SKM-1 treated with dmso at 0.1 percent for 144 hours (cell line): ENCODE measurements at regions not wholly inside any gene's neighbourhood (a gene's known extent, or its start where the extent isn't known, plus 50 kb on each side); places are given as distances from the start of the nearest gene placed in this dataset.

Experiments
- DNase-seq: peaks from one replicate; lab custom pipeline; 2025; ENCODE audit not compliant: unreplicated experiment; lab: John Stamatoyannopoulos, UW

- DNase-seq: no peak
These were observed 53.2 kb downstream of the DNAAF9 start for GRCh38 chr20:3354247-3354646.

GRCh38 chr20:3353646-3354045 lies 53.8 kb downstream of the DNAAF9 start:
- DNase-seq: no peak

- no peak for DNase-seq
These were observed 55.3 kb downstream of the DNAAF9 start for GRCh38 chr20:3352202-3352601.

GRCh38 chr20:3350422-3350821 lies 57.0 kb downstream of the DNAAF9 start:
- no peak for DNase-seq

- DNase-seq: no peak
These were observed 57.7 kb downstream of the DNAAF9 start for GRCh38 chr20:3349786-3350185.

- DNase-seq: no peak
These were observed 64.7 kb downstream of the DNAAF9 start for GRCh38 chr20:3342766-3343165.

GRCh38 chr20:3340443-3340842 lies 67.0 kb downstream of the DNAAF9 start:
- no peak for DNase-seq

DNA sequence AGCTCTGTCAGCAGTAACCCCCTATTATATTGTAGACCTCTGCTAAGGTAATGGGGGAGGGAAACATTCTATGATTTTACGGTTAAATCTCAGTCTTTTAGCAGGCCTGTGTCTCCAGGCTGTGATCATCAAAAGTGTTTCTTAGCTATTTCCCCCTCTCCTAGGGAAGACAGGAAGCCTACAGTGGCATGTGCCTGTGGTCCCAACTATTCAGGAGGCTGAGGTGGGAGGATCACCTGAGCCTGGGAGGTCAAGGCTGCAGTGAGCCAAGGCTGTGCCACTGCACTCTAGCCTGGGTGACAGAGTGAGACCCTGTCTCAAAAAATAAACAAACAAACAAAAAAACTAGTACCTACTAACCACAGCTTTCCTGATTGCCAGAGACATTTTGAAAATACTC lies 67.9 kb downstream of the DNAAF9 start:
- DNase-seq: no peak

GRCh38 chr20:3339076-3339475 lies 68.4 kb downstream of the DNAAF9 start:
- DNase-seq: no peak

DNA sequence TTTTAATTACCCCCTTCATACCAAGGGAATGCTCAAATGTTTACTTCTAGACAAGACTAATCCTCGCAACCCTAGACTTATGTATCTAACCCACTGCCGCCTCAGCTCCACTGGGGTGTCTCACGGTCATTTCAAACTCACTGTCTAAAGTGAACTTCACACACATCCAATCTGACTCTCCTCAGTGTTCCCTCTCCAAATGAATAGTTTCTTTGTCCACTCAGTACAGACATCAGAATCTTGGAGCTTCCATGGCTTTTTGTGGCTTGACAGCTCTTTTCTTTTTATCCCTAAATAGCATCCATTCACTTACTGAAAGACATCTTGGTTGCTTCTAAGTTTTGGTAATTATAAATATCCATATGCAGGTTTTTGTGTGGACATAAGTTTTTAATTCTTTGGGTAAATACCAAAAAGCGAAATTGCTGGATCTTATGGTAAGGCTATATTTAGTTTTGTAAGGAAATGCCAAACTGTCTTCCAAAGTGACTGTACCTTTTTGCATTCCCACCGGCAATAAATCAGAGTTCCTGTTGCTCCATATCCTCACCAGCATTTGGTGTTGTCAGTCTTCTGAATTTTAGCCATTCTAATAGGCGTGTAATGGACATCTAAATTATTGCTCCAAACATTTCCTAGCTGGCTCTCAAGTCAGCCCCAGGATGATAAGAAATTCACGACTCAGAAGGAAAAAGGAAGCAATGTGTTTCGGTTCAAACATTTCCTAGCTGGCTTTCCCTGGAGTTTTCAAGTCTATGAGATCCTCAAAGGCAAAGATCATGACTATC lies 73.1 kb downstream of the DNAAF9 start:
- no peak for DNase-seq

DNA sequence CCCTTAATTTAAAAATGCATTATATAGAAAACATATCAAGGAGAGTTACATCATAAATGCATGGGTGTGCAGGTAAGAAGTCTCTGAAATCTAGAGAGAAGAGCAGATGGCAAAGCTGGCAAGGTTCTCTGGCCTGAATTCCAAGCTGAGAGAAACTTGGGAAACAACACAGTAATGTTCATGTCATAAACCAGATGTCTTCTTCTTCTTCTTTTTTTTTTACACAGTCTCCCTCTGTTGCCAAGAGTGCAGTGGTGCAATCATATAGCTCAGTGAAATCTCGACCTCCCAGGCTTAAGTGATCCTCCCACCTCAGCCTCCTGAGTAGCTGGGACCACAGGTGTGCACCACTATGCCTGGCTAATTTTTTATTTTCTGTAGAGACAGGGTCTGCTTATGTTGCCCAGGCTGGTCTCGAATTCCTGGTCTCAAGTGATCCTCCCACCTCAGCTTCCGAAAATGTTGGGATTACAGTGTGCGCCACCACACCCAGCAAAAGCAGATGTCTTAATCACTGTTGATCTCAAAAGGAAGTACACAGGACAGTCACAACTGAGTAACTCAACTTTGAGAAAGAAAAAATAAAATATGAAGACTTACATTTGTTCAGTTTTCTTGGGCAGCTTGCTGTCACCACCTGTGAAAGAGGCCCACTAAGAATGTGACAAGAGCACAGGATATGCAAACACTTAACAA lies 77.3 kb downstream of the DNAAF9 start:
- no peak for DNase-seq

GRCh38 chr20:3328501-3328900 lies 79.0 kb downstream of the DNAAF9 start:
- no peak for DNase-seq

GRCh38 chr20:3326779-3327521 lies 80.5 kb downstream of the DNAAF9 start:
- DNase-seq: no peak

- no peak for DNase-seq
These were observed 81.6 kb downstream of the DNAAF9 start for GRCh38 chr20:3325864-3326263.

- peak; percentile 51 for DNase-seq
These were observed 84.1 kb downstream of the DNAAF9 start for GRCh38 chr20:3323398-3323797.

- DNase-seq: no peak
These were observed 79.4 kb upstream of the SLC4A11 start for GRCh38 chr20:3318226-3318884.

- DNase-seq: no peak
These were observed 77.1 kb upstream of the SLC4A11 start for GRCh38 chr20:3316136-3316535.

- no peak for DNase-seq
These were observed 76.1 kb upstream of the SLC4A11 start for GRCh38 chr20:3315136-3315535.

- no peak for DNase-seq
These were observed 75.4 kb upstream of the SLC4A11 start for GRCh38 chr20:3314391-3314790.

DNA sequence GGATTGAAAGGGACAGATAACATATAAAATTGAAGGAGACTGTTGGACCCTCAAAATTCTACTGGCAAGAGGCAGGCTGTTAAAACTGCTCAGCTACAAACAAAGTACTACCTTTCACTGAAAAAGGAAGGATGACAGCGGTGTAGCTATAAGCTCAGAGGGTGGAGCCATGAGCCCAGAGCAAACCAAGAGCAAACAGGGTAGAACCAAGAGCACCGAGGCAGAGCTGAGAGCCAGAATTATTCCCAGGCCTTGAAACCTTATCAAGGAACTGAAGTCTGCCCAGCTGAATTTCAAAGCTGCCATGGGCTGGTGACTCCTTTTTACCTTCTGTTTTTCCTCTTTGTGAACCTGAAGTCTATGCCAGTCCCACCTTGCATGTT lies 74.7 kb upstream of the SLC4A11 start:
- no peak for DNase-seq

GRCh38 chr20:3312940-3313682 lies 74.1 kb upstream of the SLC4A11 start:
- peak; percentile 52 for DNase-seq
